A549 (cell line): ENCODE measurements at regions not wholly inside any gene's neighbourhood (a gene's known extent, or its start where the extent isn't known, plus 50 kb on each side); places are given as distances from the start of the nearest gene placed in this dataset.

Source experiments
- BHLHE40 ChIP-seq: IDR thresholded peaks from 2 replicates; pipeline ENCODE4 v1.6.1; 2012; ENCODE audit warnings: low read depth, low read length, inconsistent platforms
- CHD2 ChIP-seq: fragments of 150-350 bp; IDR thresholded peaks from 2 replicates; pipeline ENCODE4 v1.6.1; 2014; ENCODE audit warnings: low read length; ENCODE audit not compliant: partially characterized antibody
- CTCF ChIP-seq: fragments of >200 bp; sonication (Bioruptor Twin); formaldehyde crosslinking; IDR thresholded peaks from 3 replicates; pipeline ENCODE4 v1.5.1; 2016
- NR3C1 ChIP-seq: fragments of >200 bp; sonication (Bioruptor Twin); formaldehyde crosslinking; IDR thresholded peaks from 3 replicates; pipeline ENCODE4 v1.6.1; 2017
- PBX3 ChIP-seq: IDR thresholded peaks from 2 replicates; pipeline ENCODE4 v1.6.1; 2012
- POLR2A ChIP-seq: IDR thresholded peaks from 2 replicates; pipeline ENCODE4 v1.6.1; 2012; ENCODE audit warnings: mild to moderate bottlenecking, low read length
- POLR2AphosphoS2 ChIP-seq: conservative IDR thresholded peaks from 2 replicates; pipeline ENCODE4 v1.6.1; 2012; ENCODE audit warnings: low read length, improper control_type of control experiment, inconsistent platforms
- RAD21 ChIP-seq, 2 experiments: fragments of >200 bp in 1 of 2; sonication (Bioruptor Twin) in 1 of 2; formaldehyde crosslinking in 1 of 2; IDR thresholded peaks in 1 of 2; conservative IDR thresholded peaks in 1 of 2; 2 replicates in 1 of 2; 3 replicates in 1 of 2; pipeline ENCODE4 v1.6.1; 2012 to 2018; ENCODE audit warnings: inconsistent platforms in 1 of 2
- REST ChIP-seq: fragments of 200-600 bp; sonication (generic); IDR thresholded peaks from 2 replicates; pipeline ENCODE4 v1.6.1; 2016; ENCODE audit warnings: antibody characterized with exemption, mild to moderate bottlenecking, moderate library complexity
- RFX5 ChIP-seq: fragments of 450-650 bp; IDR thresholded peaks from 2 replicates; pipeline ENCODE4 v1.7.1; 2014; ENCODE audit warnings: antibody characterized with exemption, mild to moderate bottlenecking, moderate library complexity
- USF2 ChIP-seq: fragments of 450-650 bp; IDR thresholded peaks from 2 replicates; pipeline ENCODE4 v1.6.1; 2014; ENCODE audit warnings: antibody characterized with exemption

- TF ChIP-seq CTCF = no peak
- no peak for TF ChIP-seq NR3C1
- TF ChIP-seq USF2 = no peak
- TF ChIP-seq REST = no peak
- no peak for TF ChIP-seq PBX3
- no peak for TF ChIP-seq POLR2A
- no peak for TF ChIP-seq CHD2
- TF ChIP-seq POLR2AphosphoS2 = no peak
- no peak for TF ChIP-seq RFX5
- TF ChIP-seq BHLHE40 = no peak
- TF ChIP-seq RAD21 (conservative IDR thresholded peaks at IDR 0.05 in 1 of 2, IDR thresholded peaks at IDR 0.05 in 1 of 2) = no peak
Measured at GRCh38 chr9:79824265-79824664, 252.5 kb downstream of the TLE4 start.
